ENCODE measurements at regions not wholly inside any gene's neighbourhood (a gene's known extent, or its start where the extent isn't known, plus 50 kb on each side); places are given as distances from the start of the nearest gene placed in this dataset.
"Not testable (repeated sequence)": the region's sequence is repeated elsewhere in the genome, so short reads cannot be mapped to it uniquely, and the experiment has no call there.

DNA sequence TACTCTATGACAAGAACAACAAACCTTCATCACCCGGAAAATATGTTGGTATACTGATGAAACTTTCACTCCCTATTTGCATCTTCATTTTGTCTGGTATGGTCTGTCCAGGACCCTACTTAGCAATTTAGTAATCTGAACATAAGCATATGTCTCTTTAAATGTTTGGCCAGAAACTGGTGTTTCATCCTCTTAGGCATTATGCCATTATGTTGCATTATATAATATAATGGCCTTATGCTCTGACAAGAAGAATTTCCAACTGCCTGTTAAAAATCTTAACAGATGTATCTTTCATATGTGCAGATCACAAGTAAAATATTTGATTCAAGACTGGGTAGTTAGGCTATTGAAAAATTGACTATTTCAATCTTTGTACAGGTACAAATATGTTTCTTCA lies 610.6 kb upstream of the PRR20A start:
- DNase-seq (ENCODE audit: extremely low read depth, insufficient read length): no peak
- Histone ChIP-seq H3K27me3 (replicated peaks; ENCODE audit: control insufficient read depth, insufficient read depth, low read length) (no peaks in the 10 kb centered on the region), H3K36me3 (ENCODE audit: control insufficient read depth, insufficient read depth, low read length) (no peaks in the 10 kb centered on the region), H3K4me3 (replicated peaks; ENCODE audit: low read depth, low read length) (no peak overlapping the region)
- TF ChIP-seq, protein P1, sequence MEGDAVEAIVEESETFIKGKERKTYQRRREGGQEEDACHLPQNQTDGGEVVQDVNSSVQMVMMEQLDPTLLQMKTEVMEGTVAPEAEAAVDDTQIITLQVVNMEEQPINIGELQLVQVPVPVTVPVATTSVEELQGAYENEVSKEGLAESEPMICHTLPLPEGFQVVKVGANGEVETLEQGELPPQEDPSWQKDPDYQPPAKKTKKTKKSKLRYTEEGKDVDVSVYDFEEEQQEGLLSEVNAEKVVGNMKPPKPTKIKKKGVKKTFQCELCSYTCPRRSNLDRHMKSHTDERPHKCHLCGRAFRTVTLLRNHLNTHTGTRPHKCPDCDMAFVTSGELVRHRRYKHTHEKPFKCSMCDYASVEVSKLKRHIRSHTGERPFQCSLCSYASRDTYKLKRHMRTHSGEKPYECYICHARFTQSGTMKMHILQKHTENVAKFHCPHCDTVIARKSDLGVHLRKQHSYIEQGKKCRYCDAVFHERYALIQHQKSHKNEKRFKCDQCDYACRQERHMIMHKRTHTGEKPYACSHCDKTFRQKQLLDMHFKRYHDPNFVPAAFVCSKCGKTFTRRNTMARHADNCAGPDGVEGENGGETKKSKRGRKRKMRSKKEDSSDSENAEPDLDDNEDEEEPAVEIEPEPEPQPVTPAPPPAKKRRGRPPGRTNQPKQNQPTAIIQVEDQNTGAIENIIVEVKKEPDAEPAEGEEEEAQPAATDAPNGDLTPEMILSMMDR (IDR thresholded peaks at IDR 0.05; ENCODE audit: insufficient read depth, low read length, poor library complexity, severe bottlenecking): no peak

DNA sequence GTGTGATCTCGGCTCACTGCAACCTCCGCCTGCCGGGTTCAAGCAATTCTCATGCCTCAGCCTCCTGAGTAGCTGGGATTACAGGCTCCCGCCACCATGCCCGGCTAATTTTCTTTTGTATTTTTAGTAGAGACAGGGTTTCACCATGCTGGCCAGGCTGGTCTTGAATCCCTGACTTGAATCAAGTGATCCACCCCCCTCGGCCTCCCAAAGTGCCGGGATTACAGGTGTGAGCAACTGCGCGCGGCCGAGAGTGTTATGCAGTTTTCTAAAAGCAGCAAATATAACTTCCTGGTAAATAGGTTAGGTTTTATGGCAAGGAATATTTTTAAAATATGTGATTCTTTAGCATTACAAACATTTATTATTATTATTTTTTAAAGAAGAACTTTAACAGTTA lies 592.8 kb upstream of the PRR20A start:
- H3K27me3 ChIP-seq (replicated peaks; ENCODE audit: control insufficient read depth, insufficient read depth, low read length); H3K36me3 ChIP-seq (ENCODE audit: control insufficient read depth, insufficient read depth, low read length); H3K4me3 ChIP-seq (replicated peaks; ENCODE audit: low read depth, low read length); DNase-seq (ENCODE audit: extremely low read depth, insufficient read length): not testable (repeated sequence)

DNA sequence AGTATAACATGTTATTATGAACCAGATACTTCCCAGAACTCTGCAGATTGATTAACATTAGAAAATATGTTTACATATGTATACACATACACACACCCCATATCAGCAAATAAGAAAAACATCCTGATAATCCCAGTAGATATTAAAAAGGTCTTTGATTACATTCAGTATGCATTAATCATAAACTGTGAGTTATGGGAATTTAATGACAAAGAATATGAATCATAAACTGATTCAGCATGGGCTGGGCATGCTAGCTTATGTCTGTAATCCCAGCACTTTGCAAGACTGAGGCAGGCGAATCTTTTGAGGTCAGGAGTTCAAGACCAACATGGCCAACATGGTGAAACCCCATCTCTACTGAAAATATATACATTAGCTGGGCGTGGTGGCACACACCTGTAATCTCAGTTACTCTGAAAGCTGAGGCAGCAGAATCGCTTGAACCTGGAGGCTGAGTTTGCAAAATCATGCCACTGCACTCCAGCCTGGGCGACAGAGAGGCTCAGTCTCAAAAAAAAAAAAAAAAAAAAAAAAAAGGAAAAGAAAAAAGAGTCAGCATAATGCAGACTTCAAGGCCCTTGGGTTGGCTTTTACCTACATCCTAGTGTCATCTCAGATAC lies 581.9 kb upstream of the PRR20A start:
- no peaks in the 10 kb centered on the region for H3K36me3 ChIP-seq (ENCODE audit: control insufficient read depth, insufficient read depth, low read length)
- TF ChIP-seq, protein P1 (IDR thresholded peaks at IDR 0.05; ENCODE audit: insufficient read depth, low read length, poor library complexity, severe bottlenecking): no peak
- no peak for DNase-seq (ENCODE audit: extremely low read depth, insufficient read length)
- H3K27me3 ChIP-seq (replicated peaks; ENCODE audit: control insufficient read depth, insufficient read depth, low read length): no peaks in the 10 kb centered on the region
- H3K4me3 ChIP-seq (replicated peaks; ENCODE audit: low read depth, low read length): no peak overlapping the region

DNA sequence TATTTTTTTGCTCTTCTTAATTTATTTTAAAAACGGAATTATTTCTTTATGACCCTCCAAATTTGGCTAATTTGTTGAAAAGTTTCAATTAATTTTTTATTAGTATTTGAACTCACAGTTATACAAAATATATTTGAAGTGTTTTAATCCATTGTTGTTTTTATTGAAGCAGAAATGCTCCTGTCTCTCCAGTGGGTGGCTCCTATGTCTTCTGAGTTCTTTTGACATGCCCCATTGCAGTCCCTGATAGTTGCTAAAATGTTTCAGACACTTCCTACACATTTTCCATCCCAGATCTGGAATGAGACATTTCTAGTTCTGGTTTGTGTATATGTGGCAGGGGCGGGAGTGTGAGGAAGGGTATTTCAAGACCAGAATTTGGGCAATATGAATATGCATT lies 579.4 kb upstream of the PRR20A start:
- DNase-seq (ENCODE audit: extremely low read depth, insufficient read length): no peak
- Histone ChIP-seq H3K4me3 (replicated peaks; ENCODE audit: low read depth, low read length) (no peak overlapping the region), H3K36me3 (ENCODE audit: control insufficient read depth, insufficient read depth, low read length) (no peaks in the 10 kb centered on the region), H3K27me3 (replicated peaks; ENCODE audit: control insufficient read depth, insufficient read depth, low read length) (no peaks in the 10 kb centered on the region)
- TF ChIP-seq, protein P1 (IDR thresholded peaks at IDR 0.05; ENCODE audit: insufficient read depth, low read length, poor library complexity, severe bottlenecking): no peak

DNA sequence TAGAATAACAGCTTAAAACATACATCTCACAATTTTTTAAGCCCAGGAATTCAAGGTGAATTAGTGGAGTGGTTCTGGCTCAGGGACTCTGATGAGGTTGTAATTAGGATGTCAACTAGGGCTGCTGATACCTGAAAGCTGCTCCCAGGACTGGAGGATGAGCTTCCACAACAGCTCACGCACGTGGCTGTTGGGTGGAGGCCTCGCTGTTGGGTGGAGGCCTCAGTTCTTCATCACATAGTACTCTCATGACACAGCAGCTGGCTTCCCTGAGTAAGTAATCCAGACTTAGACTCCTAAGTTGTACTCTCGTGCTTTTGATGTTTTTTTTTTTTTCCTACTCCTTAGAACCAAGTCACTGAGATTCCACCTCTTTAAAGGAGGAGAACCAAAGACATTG lies 577.1 kb upstream of the PRR20A start:
- TF ChIP-seq, protein P1 (IDR thresholded peaks at IDR 0.05; ENCODE audit: insufficient read depth, low read length, poor library complexity, severe bottlenecking): no peak
- DNase-seq (ENCODE audit: extremely low read depth, insufficient read length): no peak
- Histone ChIP-seq H3K27me3 (replicated peaks; ENCODE audit: control insufficient read depth, insufficient read depth, low read length) (no peaks in the 10 kb centered on the region), H3K4me3 (replicated peaks; ENCODE audit: low read depth, low read length) (no peak overlapping the region), H3K36me3 (ENCODE audit: control insufficient read depth, insufficient read depth, low read length) (no peaks in the 10 kb centered on the region)

DNA sequence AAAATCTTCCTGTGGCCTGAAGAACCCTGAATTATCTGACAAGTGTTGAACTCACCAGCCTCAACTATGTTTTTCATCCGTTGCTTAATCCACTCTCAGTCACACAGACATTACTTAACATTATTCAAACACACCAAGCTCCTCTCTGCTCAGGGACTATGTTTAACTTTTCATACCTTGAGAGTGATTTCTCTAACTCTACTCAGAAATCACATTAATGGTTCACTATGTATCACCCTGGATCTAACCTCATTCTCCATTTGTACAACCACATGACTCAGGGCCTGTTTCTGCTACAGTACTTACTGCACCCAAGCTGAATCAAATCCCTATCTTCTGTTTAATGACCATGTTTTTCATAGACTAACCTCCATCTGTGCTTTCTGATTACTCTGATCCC lies 553.7 kb upstream of the PRR20A start:
- TF ChIP-seq, protein P1 (IDR thresholded peaks at IDR 0.05; ENCODE audit: insufficient read depth, low read length, poor library complexity, severe bottlenecking): no peak
- no peak for DNase-seq (ENCODE audit: extremely low read depth, insufficient read length)
- Histone ChIP-seq H3K4me3 (replicated peaks; ENCODE audit: low read depth, low read length) (no peak overlapping the region), H3K27me3 (replicated peaks; ENCODE audit: control insufficient read depth, insufficient read depth, low read length) (no peaks in the 10 kb centered on the region), H3K36me3 (ENCODE audit: control insufficient read depth, insufficient read depth, low read length) (no peaks in the 10 kb centered on the region)

Data from GM06990 (cell line).